Heart left ventricle (tissue), 13 donors: ENCODE measurements at regions not wholly inside any gene's neighbourhood (a gene's known extent, or its start where the extent isn't known, plus 50 kb on each side); places are given as distances from the start of the nearest gene placed in this dataset.

Experiments used
- CTCF ChIP-seq, 12 donors: fragments of 200-600 bp; sonication (generic) in 4 of 12; IDR thresholded peaks; one replicate each; pipeline versions ENCODE4 v1.5.0 to v1.8.0; 2018 to 2022; ENCODE audit warnings: antibody characterized with exemption in 12 of 12, mild to moderate bottlenecking in 5 of 12
- POLR2A ChIP-seq, 2 donors: fragments of 450-650 bp; IDR thresholded peaks; one replicate each; pipeline ENCODE4 v1.6.1; 2017; ENCODE audit warnings: antibody characterized with exemption in 2 of 2, mild to moderate bottlenecking in 2 of 2, moderate library complexity in 2 of 2
- donor health status: ischemic (EF 13 %, LVEDD 7.1; RV severe dilation, severe dysfunction).
- donor health status: DM: no; HTN: yes; CAD: no.
- donor health status: DM: no; HTN: no; CAD: no.
- donor health status: ischemic (EF 25% LVEDD 6.9; RV normal size, moderate dysfunction).
- donor health status: ischemic (EF 25% LVEDD 5.7; RV mildly dilated, moderate dysfunction).
- donor health status: ischemic (EF 35%, LVEDD 5.7; RV mildly dilated, moderate dysfunction).
- donor health status: nonischemic (EF 11% LVEDD 7.7; RV severe dilation, severe dysfunction).
- donor health status: DM: yes; HTN: yes; CAD: no.
- donor health status: PGD.
- donor health status: ischemic (EF 29% LVEDD 5.4; RV normal size, mild dysfunction).
- donor health status: nonischemic (EF 23%, LVEDD 6.1; RV moderate dilation, normal function).

GRCh38 chr22:44586999-44587736 lies 89.1 kb upstream of the RTL6 start:
- TF ChIP-seq CTCF (IDR thresholded peaks at IDR 0.05) (no peak), POLR2A (IDR thresholded peaks at IDR 0.05) (no peak)
